NT2/D1 (cell line): ENCODE measurements at regions not wholly inside any gene's neighbourhood (a gene's known extent, or its start where the extent isn't known, plus 50 kb on each side); places are given as distances from the start of the nearest gene placed in this dataset.

Experiments
- YY1 ChIP-seq: IDR thresholded peaks from 2 replicates; pipeline ENCODE4 v1.6.1; 2011; ENCODE audit not compliant: insufficient read length, insufficient read depth
- ZNF274 ChIP-seq: IDR thresholded peaks from 2 replicates; pipeline ENCODE4 v1.6.1; 2011; ENCODE audit warnings: mild to moderate bottlenecking, low read depth, low read length

- TF ChIP-seq YY1 (no peak), ZNF274 (no peak)
Observed at GRCh38 chr1:67973051-67973450, 77.4 kb downstream of the DIRAS3 start.
